SK-N-MC (cell line): ENCODE measurements at regions not wholly inside any gene's neighbourhood (a gene's known extent, or its start where the extent isn't known, plus 50 kb on each side); places are given as distances from the start of the nearest gene placed in this dataset.

Experiments
- EZH2 ChIP-seq: fragments of 200-600 bp; sonication (generic); IDR thresholded peaks from one replicate; pipeline ENCODE4 v1.6.1; 2017; ENCODE audit warnings: antibody characterized with exemption
- FOXP2 ChIP-seq: optimal IDR thresholded peaks from 2 replicates; pipeline ENCODE3; 2011; ENCODE audit warnings: mild to moderate bottlenecking, moderate library complexity; ENCODE audit not compliant: insufficient read depth; ENCODE audit errors: extremely low read length, control extremely low read depth
- POLR2AphosphoS5 ChIP-seq: IDR thresholded peaks from 2 replicates; pipeline ENCODE4 v1.6.1; 2012; ENCODE audit warnings: mild to moderate bottlenecking, low read depth, low read length, borderline replicate concordance

DNA sequence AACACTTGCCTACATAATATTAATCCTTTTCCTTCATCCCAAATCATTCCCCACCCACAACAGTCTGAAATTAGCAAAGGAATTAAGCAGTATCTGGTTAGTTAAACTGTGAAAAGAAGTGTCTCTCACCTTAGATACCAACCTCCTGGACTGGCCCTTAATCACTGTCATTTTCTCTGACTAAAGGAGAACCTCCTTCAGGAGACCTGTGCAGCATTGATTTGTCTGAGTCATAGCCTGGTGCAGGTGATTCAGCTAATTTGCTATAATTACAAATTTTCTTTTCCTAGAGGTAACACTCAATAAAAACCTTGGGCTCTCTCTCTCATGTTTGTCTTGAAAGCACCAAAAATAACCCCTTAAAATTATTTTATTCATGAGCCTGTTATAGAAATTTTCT lies 279.8 kb upstream of the SEMA6D start:
- TF ChIP-seq POLR2AphosphoS5 (no peak), EZH2 (no peak), FOXP2 (no peak)
